H9 (cell line): ENCODE measurements at regions not wholly inside any gene's neighbourhood (a gene's known extent, or its start where the extent isn't known, plus 50 kb on each side); places are given as distances from the start of the nearest gene placed in this dataset.

Experiments
- DNase-seq: peaks from one replicate; pipeline ENCODE4 v3.0.0-alpha.2; 2017
- H2AFZ ChIP-seq: one replicate; pipeline ENCODE4 v1.6.1; 2013; ENCODE audit warnings: mild to moderate bottlenecking, low read length, control low read depth, moderate library complexity
- H2AK5ac ChIP-seq: 2 replicates; pipeline ENCODE4 v1.6.1; 2013; ENCODE audit warnings: low read length, control low read depth, mixed read lengths; ENCODE audit not compliant: insufficient read length
- H2BK120ac ChIP-seq: one replicate; pipeline ENCODE4 v1.6.1; 2013; ENCODE audit warnings: low read depth, mild to moderate bottlenecking, low read length, control low read depth, inconsistent platforms; ENCODE audit not compliant: poor library complexity, severe bottlenecking
- H2BK12ac ChIP-seq: 2 replicates; pipeline ENCODE4 v1.6.1; 2013; ENCODE audit warnings: low read length, control low read depth, mixed read lengths, low read depth; ENCODE audit not compliant: insufficient read length
- H2BK15ac ChIP-seq: 2 replicates; pipeline ENCODE4 v1.6.1; 2013; ENCODE audit warnings: low read depth, low read length, control low read depth
- H2BK20ac ChIP-seq: one replicate; pipeline ENCODE4 v1.6.1; 2013; ENCODE audit warnings: low read depth, mild to moderate bottlenecking, low read length, control low read depth, inconsistent platforms; ENCODE audit not compliant: poor library complexity, severe bottlenecking
- H2BK5ac ChIP-seq: 2 replicates; pipeline ENCODE4 v1.6.1; 2013; ENCODE audit warnings: low read length, control low read depth, mixed read lengths; ENCODE audit not compliant: insufficient read length
- H3K14ac ChIP-seq: 2 replicates; pipeline ENCODE4 v1.6.1; 2013; ENCODE audit warnings: low read length, control low read depth; ENCODE audit not compliant: insufficient read depth
- H3K18ac ChIP-seq: 2 replicates; pipeline ENCODE4 v1.6.1; 2013; ENCODE audit warnings: low read depth, mild to moderate bottlenecking, mixed read lengths, low read length, control low read depth; ENCODE audit not compliant: insufficient read length
- H3K23ac ChIP-seq: 2 replicates; pipeline ENCODE4 v1.6.1; 2013; ENCODE audit warnings: low read length, control low read depth, mixed read lengths, low read depth; ENCODE audit not compliant: insufficient read length
- H3K23me2 ChIP-seq: 2 replicates; pipeline ENCODE4 v1.6.1; 2013; ENCODE audit warnings: low read depth, mild to moderate bottlenecking, mixed read lengths, low read length, control low read depth; ENCODE audit not compliant: insufficient read length, poor library complexity, severe bottlenecking
- H3K27ac ChIP-seq: 2 replicates; pipeline ENCODE4 v1.5.1; 2013; ENCODE audit warnings: low read length, control low read depth, mixed read lengths, low read depth; ENCODE audit not compliant: insufficient read length
- H3K27me3 ChIP-seq: 2 replicates; pipeline ENCODE4 v1.6.1; 2013; ENCODE audit warnings: low read length, control low read depth, inconsistent platforms; ENCODE audit not compliant: insufficient read depth
- H3K4ac ChIP-seq: 2 replicates; pipeline ENCODE4 v1.6.1; 2013; ENCODE audit warnings: low read depth, mild to moderate bottlenecking, control low read depth, inconsistent platforms, low read length, moderate library complexity
- H3K4me1 ChIP-seq: 2 replicates; pipeline ENCODE4 v1.6.1; 2013; ENCODE audit warnings: low read length, control low read depth, inconsistent platforms; ENCODE audit not compliant: insufficient read depth
- H3K4me2 ChIP-seq: 2 replicates; pipeline ENCODE4 v1.6.1; 2013; ENCODE audit warnings: low read length, control low read depth, mixed read lengths; ENCODE audit not compliant: insufficient read length, insufficient read depth
- H3K56ac ChIP-seq: 2 replicates; pipeline ENCODE4 v1.6.1; 2013; ENCODE audit warnings: low read depth, mild to moderate bottlenecking, mixed read lengths, low read length, control low read depth; ENCODE audit not compliant: insufficient read length
- H3K79me1 ChIP-seq: 2 replicates; pipeline ENCODE4 v1.6.1; 2013; ENCODE audit warnings: low read depth, mild to moderate bottlenecking, moderate library complexity, low read length, control low read depth, inconsistent platforms; ENCODE audit not compliant: insufficient read depth, poor library complexity, severe bottlenecking
- H3K79me2 ChIP-seq: 2 replicates; pipeline ENCODE4 v1.6.1; 2013; ENCODE audit warnings: low read length, control low read depth, inconsistent platforms; ENCODE audit not compliant: insufficient read depth
- H3K9ac ChIP-seq: 2 replicates; pipeline ENCODE4 v1.6.1; 2013; ENCODE audit warnings: low read length, control low read depth, mixed read lengths; ENCODE audit not compliant: insufficient read length; ENCODE audit errors: extremely low read depth
- H3K9me3 ChIP-seq: one replicate; pipeline ENCODE4 v1.6.1; 2013; ENCODE audit warnings: low read depth, low read length, inconsistent platforms; ENCODE audit not compliant: control insufficient read depth
- H3T11ph ChIP-seq: one replicate; pipeline ENCODE4 v1.6.1; 2013; ENCODE audit warnings: mild to moderate bottlenecking, low read length, control low read depth, inconsistent platforms
- H4K20me1 ChIP-seq: one replicate; pipeline ENCODE4 v1.6.1; 2013; ENCODE audit not compliant: control insufficient read depth, insufficient read length, insufficient read depth
- H4K5ac ChIP-seq: 2 replicates; pipeline ENCODE4 v1.6.1; 2013; ENCODE audit warnings: low read depth, mild to moderate bottlenecking, mixed read lengths, low read length, control low read depth; ENCODE audit not compliant: insufficient read length
- H4K8ac ChIP-seq: replicated peaks from 2 replicates; pipeline ENCODE4 v1.6.1; 2013; ENCODE audit warnings: low read length, control low read depth, mixed read lengths, low read depth; ENCODE audit not compliant: insufficient read length
- H4K91ac ChIP-seq: 2 replicates; pipeline ENCODE4 v1.6.1; 2013; ENCODE audit warnings: low read depth, mild to moderate bottlenecking, moderate library complexity, mixed read lengths, low read length, control low read depth; ENCODE audit not compliant: insufficient read length
- H3K27ac Mint-ChIP-seq, 3 experiments: 2 replicates in 2 of 3; 3 replicates in 1 of 3; pipeline ENCODE4 v1.8.0; 2020 to 2021; ENCODE audit warnings: mixed read lengths in 3 of 3, mild to moderate bottlenecking in 1 of 3, moderate library complexity in 1 of 3
- H3K27me3 Mint-ChIP-seq: 2 replicates; pipeline ENCODE4 v1.8.0; 2021; ENCODE audit warnings: low read depth, mild to moderate bottlenecking, moderate library complexity, mixed read lengths
- H3K36me3 Mint-ChIP-seq, 3 experiments: 2 replicates in 2 of 3; 3 replicates in 1 of 3; pipeline ENCODE4 v1.8.0; 2020 to 2021; ENCODE audit warnings: low read depth in 3 of 3, mixed read lengths in 3 of 3; ENCODE audit not compliant: insufficient read depth in 1 of 3
- H3K4me1 Mint-ChIP-seq, 2 experiments: 2 replicates each; pipeline ENCODE4 v1.8.0; 2020; ENCODE audit warnings: mixed read lengths in 2 of 2
- H3K4me3 Mint-ChIP-seq, 2 experiments: 2 replicates in 1 of 2; 3 replicates in 1 of 2; pipeline ENCODE4 v1.8.0; 2020 to 2021; ENCODE audit warnings: mild to moderate bottlenecking in 2 of 2, mixed read lengths in 2 of 2, moderate library complexity in 1 of 2
- H3K9me3 Mint-ChIP-seq, 2 experiments: 2 replicates in 1 of 2; 3 replicates in 1 of 2; pipeline ENCODE4 v1.8.0; 2020; ENCODE audit warnings: mild to moderate bottlenecking in 2 of 2, mixed read lengths in 2 of 2, moderate library complexity in 1 of 2
- CTCF ChIP-seq: fragments of 200-600 bp; sonication (generic); conservative IDR thresholded peaks from 3 replicates; pipeline ENCODE4 v1.8.0; 2021; ENCODE audit warnings: antibody characterized with exemption, mild to moderate bottlenecking
- WGBS: extraction: QIAGEN DNeasy Blood & Tissue Kit; methylation state at CpG from one replicate; pipeline ENCODE4 v1.1.7; 2013; ENCODE audit warnings: missing lambda C conversion rate, low lambda C conversion rate, mixed read lengths; ENCODE audit not compliant: insufficient read length; ENCODE audit errors: extremely low coverage; 5-methylcytosine and 5-hydroxymethylcytosine counted together

DNA sequence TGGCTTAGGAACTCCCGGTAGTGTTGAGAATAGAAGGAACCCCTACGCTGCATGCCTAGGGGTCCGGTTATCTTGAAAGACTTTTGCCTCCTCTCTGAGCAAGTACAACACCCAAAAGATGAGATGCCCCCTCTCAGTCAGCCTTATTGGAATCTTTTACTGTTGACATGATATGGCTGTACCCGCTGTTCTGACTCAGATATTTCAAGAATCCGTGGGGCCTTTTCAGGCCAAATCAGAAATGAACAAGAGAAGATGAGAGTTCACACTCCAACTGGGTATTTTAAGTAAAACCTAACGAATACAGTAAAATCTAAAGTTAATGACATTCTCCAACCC lies 164.2 kb downstream of the PPIAL4G start:
- peaks cover 23% of the 10 kb centered on the region for H3K27me3 Mint-ChIP-seq
- peaks cover 3 to 4% of the 10 kb centered on the region in 2 experiments; a peak in 2 of 5 replicates for H3K9me3 Mint-ChIP-seq
- peak overlapping the region; percentile 57 for H3K9ac ChIP-seq
- H4K8ac ChIP-seq, result no peak overlapping the region
- H3K9me3 ChIP-seq, result no peaks in the 10 kb centered on the region
- H3K79me1 ChIP-seq, result no peaks in the 10 kb centered on the region
- H2BK12ac ChIP-seq, result no peak overlapping the region
- H3K56ac ChIP-seq, result no peak overlapping the region
- no peaks in the 10 kb centered on the region for H3K79me2 ChIP-seq
- peaks cover 5% of the 10 kb centered on the region in 2 experiments; a peak in 2 of 4 replicates for H3K4me1 Mint-ChIP-seq
- WGBS, result no CpG with 5 or more reads among the region's 6 CpGs
- DNase-seq, result no peak
- H3K23ac ChIP-seq, result no peak overlapping the region
- TF ChIP-seq CTCF, result no peak
- H3K4me3 Mint-ChIP-seq, result peak overlapping the region; percentile 60 to 77
- H3K4me2 ChIP-seq, result peak overlapping the region; percentile 48
- peaks cover 15% of the 10 kb centered on the region for H3K23me2 ChIP-seq
- H3K4me1 ChIP-seq, result no peaks in the 10 kb centered on the region
- no peaks in the 10 kb centered on the region for H3K27me3 ChIP-seq
- H4K5ac ChIP-seq, result no peak overlapping the region
- no peak overlapping the region for H2AFZ ChIP-seq
- no peak overlapping the region for H2BK5ac ChIP-seq
- H2BK120ac ChIP-seq, result no peak overlapping the region
- H4K91ac ChIP-seq, result no peak overlapping the region
- no peaks in the 10 kb centered on the region for H4K20me1 ChIP-seq
- no peak overlapping the region for H3K27ac ChIP-seq
- H3T11ph ChIP-seq, result no peak overlapping the region
- H2BK20ac ChIP-seq, result no peak overlapping the region
- H3K36me3 Mint-ChIP-seq, result no peaks in the 10 kb centered on the region
- no peak overlapping the region for H2BK15ac ChIP-seq
- no peak overlapping the region; a peak in 1 of 7 replicates for H3K27ac Mint-ChIP-seq
- no peak overlapping the region for H3K18ac ChIP-seq
- no peak overlapping the region for H3K4ac ChIP-seq
- H3K14ac ChIP-seq, result peak overlapping the region; percentile 76; the same call in 1 of the 2 replicates
- H2AK5ac ChIP-seq, result no peak overlapping the region
